Testis (tissue), 2 donors: ENCODE measurements at regions not wholly inside any gene's neighbourhood (a gene's known extent, or its start where the extent isn't known, plus 50 kb on each side); places are given as distances from the start of the nearest gene placed in this dataset.
A peak's percentile ranks its signal among the peaks of the same experiment; 100 is the strongest.

ENCODE experiments used
- DNase-seq: peaks from one replicate; pipeline ENCODE4 v3.0.0-alpha.2; 2019
- H3K27ac ChIP-seq, 2 donors: fragments of 200-600 bp; sonication (generic); one replicate each; pipeline ENCODE4 v1.5.1; 2019
- H3K27me3 ChIP-seq: fragments of 200-600 bp; sonication (generic); one replicate; pipeline ENCODE4 v1.5.1; 2019
- H3K36me3 ChIP-seq: fragments of 200-600 bp; sonication (generic); one replicate; pipeline ENCODE4 v1.5.1; 2017; ENCODE audit warnings: low read depth; ENCODE audit errors: missing control alignments
- H3K4me1 ChIP-seq: fragments of 200-600 bp; sonication (generic); one replicate; pipeline ENCODE4 v1.5.1; 2019
- H3K4me3 ChIP-seq, 2 donors: fragments of 200-600 bp; sonication (generic); one replicate each; pipeline ENCODE4 v1.5.1; 2017 to 2019
- H3K9me3 ChIP-seq: fragments of 200-600 bp; sonication (generic); one replicate; pipeline ENCODE4 v1.5.1; 2017
- POLR2A ChIP-seq: fragments of 450-650 bp; IDR thresholded peaks from one replicate; pipeline ENCODE4 v1.6.1; 2017; ENCODE audit warnings: antibody characterized with exemption, mild to moderate bottlenecking, moderate library complexity
- WGBS, 2 donors: methylation state at CpG; one replicate each; pipeline ENCODE4 v1.1.5; 2018; 5-methylcytosine and 5-hydroxymethylcytosine counted together
- intact Hi-C: fragments of 100-400 bp; cut with DNase I; formaldehyde crosslinking; loops from one replicate; pipeline ENCODE4 v1.15.1; 2023; ENCODE audit warnings: low total_unique reads
- TF ChIP-seq, protein P1 (sequence below), 3 experiments: fragments of 450-650 bp in 2 of 3; fragments of 200-600 bp in 1 of 3; sonication (generic) in 1 of 3; IDR thresholded peaks; one replicate each; pipeline ENCODE4 v1.5.1; 2016 to 2019; ENCODE audit warnings: antibody characterized with exemption in 3 of 3, mild to moderate bottlenecking in 2 of 3, moderate library complexity in 1 of 3

DNA sequence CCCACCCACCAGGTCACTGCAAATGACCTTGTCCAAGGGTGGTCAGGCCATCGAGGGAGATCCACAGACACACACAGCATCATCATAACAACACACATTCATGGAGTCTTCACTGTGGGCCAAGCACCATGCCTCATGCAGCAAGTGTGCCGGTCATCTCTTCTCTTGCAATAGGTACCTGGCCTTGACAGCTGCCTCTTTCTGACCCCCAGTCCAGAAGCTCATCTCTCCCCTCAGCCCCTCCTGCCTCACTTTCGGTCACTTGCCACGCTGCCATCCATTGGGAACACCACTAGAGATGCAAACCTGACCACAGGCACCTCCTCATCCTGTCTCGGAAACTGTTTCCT lies 75.9 kb downstream of the OAT start:
- TF ChIP-seq POLR2A, result no peak
- TF ChIP-seq, protein P1, sequence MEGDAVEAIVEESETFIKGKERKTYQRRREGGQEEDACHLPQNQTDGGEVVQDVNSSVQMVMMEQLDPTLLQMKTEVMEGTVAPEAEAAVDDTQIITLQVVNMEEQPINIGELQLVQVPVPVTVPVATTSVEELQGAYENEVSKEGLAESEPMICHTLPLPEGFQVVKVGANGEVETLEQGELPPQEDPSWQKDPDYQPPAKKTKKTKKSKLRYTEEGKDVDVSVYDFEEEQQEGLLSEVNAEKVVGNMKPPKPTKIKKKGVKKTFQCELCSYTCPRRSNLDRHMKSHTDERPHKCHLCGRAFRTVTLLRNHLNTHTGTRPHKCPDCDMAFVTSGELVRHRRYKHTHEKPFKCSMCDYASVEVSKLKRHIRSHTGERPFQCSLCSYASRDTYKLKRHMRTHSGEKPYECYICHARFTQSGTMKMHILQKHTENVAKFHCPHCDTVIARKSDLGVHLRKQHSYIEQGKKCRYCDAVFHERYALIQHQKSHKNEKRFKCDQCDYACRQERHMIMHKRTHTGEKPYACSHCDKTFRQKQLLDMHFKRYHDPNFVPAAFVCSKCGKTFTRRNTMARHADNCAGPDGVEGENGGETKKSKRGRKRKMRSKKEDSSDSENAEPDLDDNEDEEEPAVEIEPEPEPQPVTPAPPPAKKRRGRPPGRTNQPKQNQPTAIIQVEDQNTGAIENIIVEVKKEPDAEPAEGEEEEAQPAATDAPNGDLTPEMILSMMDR (IDR thresholded peaks at IDR 0.05), result no peak
- intact Hi-C loops, result no loop called here
- 92 to 97% methylated on average over 5 of the region's 5 CpGs for WGBS, 2 donors
- no peak overlapping the region for H3K4me3 ChIP-seq
- no peak overlapping the region for H3K27ac ChIP-seq
- H3K27me3 ChIP-seq, result no peaks in the 10 kb centered on the region
- no peaks in the 10 kb centered on the region for H3K9me3 ChIP-seq
- DNase-seq, result no peak
- no peaks in the 10 kb centered on the region for H3K36me3 ChIP-seq
- no peaks in the 10 kb centered on the region for H3K4me1 ChIP-seq

DNA sequence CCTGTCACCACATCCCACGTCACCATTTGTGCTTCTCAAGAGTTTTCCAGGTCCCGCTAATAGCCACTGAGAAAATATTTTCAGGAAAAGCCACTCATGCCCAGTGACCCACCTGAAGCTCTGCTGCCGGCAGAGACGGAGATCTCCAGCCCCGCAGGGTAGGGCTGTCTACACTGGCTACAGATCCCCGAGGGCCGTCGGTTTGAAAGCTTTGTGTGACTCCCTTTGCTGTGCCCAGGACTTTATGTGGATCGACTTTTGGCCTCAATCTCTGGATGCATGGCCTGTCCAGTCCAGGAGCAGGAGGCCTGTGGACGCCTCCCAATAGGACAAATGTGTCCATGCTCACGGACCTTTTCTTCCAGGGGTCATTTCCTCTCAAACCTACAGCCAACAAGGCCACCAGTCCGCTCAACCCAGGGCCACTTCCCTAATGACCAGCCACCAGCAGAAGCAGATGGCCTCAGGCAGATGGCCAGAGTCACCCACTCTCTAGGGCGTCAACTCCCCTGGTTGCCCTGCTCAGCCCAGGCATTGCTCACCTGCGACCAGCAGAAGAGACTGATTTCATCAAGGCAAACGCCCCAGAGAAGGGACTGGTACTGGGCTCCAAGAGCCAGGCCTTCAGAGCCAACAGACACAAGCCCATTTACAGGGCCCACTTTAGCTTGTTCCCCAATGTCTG lies 76.4 kb downstream of the OAT start:
- WGBS, 2 donors, result 97 to 98% methylated on average over 12 to 15 of the region's 15 CpGs
- Histone ChIP-seq H3K9me3 (no peaks in the 10 kb centered on the region), H3K36me3 (no peaks in the 10 kb centered on the region), H3K4me3 (no peak overlapping the region), H3K27ac (no peak overlapping the region), H3K27me3 (no peaks in the 10 kb centered on the region), H3K4me1 (no peaks in the 10 kb centered on the region)
- TF ChIP-seq POLR2A, result no peak
- TF ChIP-seq, protein P1 (IDR thresholded peaks at IDR 0.05), result no peak
- no peak for DNase-seq
- intact Hi-C loops, result no loop called here

DNA sequence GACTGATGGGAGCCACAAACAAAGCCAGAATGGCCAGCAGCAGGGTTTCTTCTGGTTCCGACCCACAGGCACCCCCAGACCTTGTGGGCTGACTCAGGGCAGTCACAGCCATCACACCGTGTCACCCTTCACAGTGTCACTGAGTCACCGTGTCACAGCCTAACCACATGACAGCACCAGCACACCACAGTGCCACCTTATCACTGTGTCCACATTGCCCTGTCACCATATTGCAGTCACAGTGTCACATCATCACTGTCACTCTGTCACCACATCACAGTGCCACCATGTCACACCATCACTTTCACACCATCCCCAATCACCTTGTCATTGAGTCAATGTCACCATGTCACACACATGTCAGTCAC lies 77.0 kb downstream of the OAT start:
- no peak overlapping the region for H3K4me3 ChIP-seq
- 88% methylated on average over 2 to 3 of the region's 3 CpGs for WGBS, 2 donors

DNA sequence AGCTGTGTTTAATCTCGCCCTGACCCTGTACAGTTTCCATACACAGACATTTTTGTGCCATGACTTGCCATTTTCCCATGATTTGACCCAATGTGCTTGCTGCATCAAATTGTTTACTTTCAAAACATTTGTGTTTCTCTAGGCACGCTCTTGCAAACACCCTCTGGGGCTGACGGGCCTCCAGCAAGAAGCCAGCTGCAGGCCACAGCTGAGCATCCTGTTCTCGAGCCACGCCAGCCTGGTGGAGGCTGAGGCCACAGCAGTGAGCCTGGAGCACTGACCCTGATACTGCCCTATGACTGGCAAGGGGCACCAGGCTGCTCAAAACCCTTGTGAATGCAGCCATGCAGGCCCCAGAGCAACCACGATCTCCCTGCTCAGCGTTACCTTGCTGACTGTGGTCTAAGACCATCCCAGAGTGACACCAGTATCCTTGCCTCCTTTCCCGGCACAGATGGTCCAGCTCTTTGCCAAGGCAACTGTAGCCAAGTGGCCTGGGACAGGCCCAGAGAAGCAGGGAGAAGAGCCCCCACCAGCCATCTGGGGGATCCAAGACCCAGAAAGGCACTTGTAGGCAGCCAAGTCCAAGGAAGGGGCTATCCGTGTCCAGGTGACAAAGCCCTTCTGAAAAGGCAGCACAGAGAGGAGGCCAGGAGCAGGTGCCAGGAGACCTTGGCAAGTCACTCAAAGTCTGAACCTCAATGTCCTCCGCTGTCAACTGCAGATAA lies 78.5 kb downstream of the OAT start:
- H3K27me3 ChIP-seq, result no peaks in the 10 kb centered on the region
- no peaks in the 10 kb centered on the region for H3K36me3 ChIP-seq
- 69 to 71% methylated on average over 8 to 10 of the region's 10 CpGs for WGBS, 2 donors
- H3K9me3 ChIP-seq, result no peaks in the 10 kb centered on the region
- no peaks in the 10 kb centered on the region for H3K4me1 ChIP-seq
- intact Hi-C loops, result no loop called here
- no peak overlapping the region for H3K27ac ChIP-seq
- peak; percentile 21 for DNase-seq
- TF ChIP-seq, protein P1 (IDR thresholded peaks at IDR 0.05), result no peak
- no peak for TF ChIP-seq POLR2A
- H3K4me3 ChIP-seq, result no peak overlapping the region

More for the DNA sequence above, 77.0 kb downstream of the OAT start:
- Histone ChIP-seq H3K9me3 (no peaks in the 10 kb centered on the region), H3K36me3 (no peaks in the 10 kb centered on the region), H3K27me3 (no peaks in the 10 kb centered on the region), H3K27ac (no peak overlapping the region), H3K4me1 (no peaks in the 10 kb centered on the region)
- no peak for DNase-seq
- TF ChIP-seq, protein P1 (IDR thresholded peaks at IDR 0.05), result no peak
- no peak for TF ChIP-seq POLR2A
- intact Hi-C loops, result no loop called here
